ENCODE measurements at regions not wholly inside any gene's neighbourhood (a gene's known extent, or its start where the extent isn't known, plus 50 kb on each side); places are given as distances from the start of the nearest gene placed in this dataset.

GRCh38 chr11:112513417-112513816 is 252.8 kb upstream of the PLET1 start (continued):
- TF ChIP-seq EGR1 (IDR thresholded peaks at IDR 0.05; ENCODE audit: borderline replicate concordance, low read depth, low read length) (no peak), CHD1 (IDR thresholded peaks at IDR 0.05; ENCODE audit: low read depth, low read length) (no peak)

Data from H1 (cell line).